H1 (cell line): ENCODE measurements at regions not wholly inside any gene's neighbourhood (a gene's known extent, or its start where the extent isn't known, plus 50 kb on each side); places are given as distances from the start of the nearest gene placed in this dataset.

Experiments used
- ASH2L ChIP-seq: fragments of 200-600, 300-600 bp; sonication (generic); IDR thresholded peaks from one replicate; pipeline ENCODE4 v1.7.1; 2017; ENCODE audit warnings: low read length
- BRCA1 ChIP-seq: IDR thresholded peaks from 2 replicates; pipeline ENCODE4 v1.6.1; 2012; ENCODE audit warnings: low read depth, low read length, improper control_type of control experiment
- CHD7 ChIP-seq: fragments of 300-600 bp; sonication (generic); IDR thresholded peaks from 2 replicates; pipeline ENCODE4 v1.7.1; 2012; ENCODE audit warnings: low read length, moderate library complexity, mild to moderate bottlenecking, inconsistent platforms; ENCODE audit not compliant: insufficient replicate concordance
- GTF2F1 ChIP-seq: IDR thresholded peaks from 2 replicates; pipeline ENCODE4 v1.6.1; 2012; ENCODE audit warnings: low read depth, low read length, improper control_type of control experiment, borderline replicate concordance
- HDAC2 ChIP-seq, 2 experiments: fragments of 300-600 bp in 1 of 2; sonication (generic) in 1 of 2; IDR thresholded peaks; 2 replicates each; pipeline ENCODE4 v1.6.1; 2011 to 2012; ENCODE audit warnings: low read depth in 2 of 2, low read length in 2 of 2, mild to moderate bottlenecking in 2 of 2, moderate library complexity in 2 of 2, borderline replicate concordance in 1 of 2, inconsistent platforms in 1 of 2
- RXRA ChIP-seq: IDR thresholded peaks from 2 replicates; pipeline ENCODE4 v1.6.1; 2011; ENCODE audit warnings: low read depth, mild to moderate bottlenecking, low read length, moderate library complexity; ENCODE audit not compliant: insufficient read depth
- SAP30 ChIP-seq: fragments of 300-600 bp; sonication (generic); IDR thresholded peaks from 2 replicates; pipeline ENCODE4 v1.7.1; 2012; ENCODE audit warnings: low read length, moderate library complexity, mild to moderate bottlenecking, inconsistent platforms; ENCODE audit not compliant: insufficient read depth, insufficient replicate concordance
- TCF12 ChIP-seq: IDR thresholded peaks from 2 replicates; pipeline ENCODE4 v1.6.1; 2011; ENCODE audit warnings: low read depth, mild to moderate bottlenecking, low read length
- YY1 ChIP-seq: IDR thresholded peaks from 2 replicates; pipeline ENCODE4 v1.6.1; 2011; ENCODE audit warnings: low read depth, mild to moderate bottlenecking, low read length
- TF ChIP-seq, protein P1 (sequence below): IDR thresholded peaks from 2 replicates; pipeline ENCODE4 v1.6.1; 2011; ENCODE audit warnings: low read depth, mild to moderate bottlenecking, low read length; ENCODE audit not compliant: insufficient read depth

DNA sequence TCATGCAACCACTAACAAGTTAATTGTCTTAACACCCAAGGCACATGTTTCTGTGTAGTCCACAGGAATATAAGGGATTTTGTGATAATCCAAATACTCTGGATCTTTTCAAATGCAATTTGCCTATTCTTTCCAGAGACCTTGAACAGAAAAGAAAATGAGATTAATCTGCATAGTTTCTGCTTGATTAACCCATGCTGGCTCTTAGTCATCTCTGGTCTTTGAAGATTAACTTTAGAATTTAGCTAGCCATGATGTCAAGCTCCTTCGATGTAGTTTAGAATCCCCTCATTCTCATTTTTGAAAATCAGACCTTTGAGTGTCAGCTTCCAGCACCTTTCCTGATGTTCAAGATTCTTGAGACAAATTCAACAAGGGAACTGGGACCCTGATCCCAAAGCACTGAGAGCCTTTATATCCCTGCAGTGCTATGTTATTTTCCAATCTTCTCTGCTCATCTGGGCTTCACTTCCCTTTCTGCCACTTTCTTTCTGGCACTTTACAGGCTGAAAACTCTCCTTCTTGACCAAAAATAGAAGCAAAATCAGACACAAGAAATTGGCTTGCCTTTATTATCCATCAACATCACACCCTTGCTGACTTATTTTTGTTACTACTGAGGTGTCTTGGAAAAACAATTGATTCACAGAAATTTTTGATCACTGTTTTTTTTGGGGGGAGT, 155.5 kb downstream of the PALM2AKAP2 start (continued):
- no peak for TF ChIP-seq CHD7
- no peak for TF ChIP-seq GTF2F1
- TF ChIP-seq YY1: no peak
- TF ChIP-seq BRCA1: no peak
- no peak for TF ChIP-seq HDAC2 (IDR thresholded peaks at IDR 0.05; ENCODE audit: borderline replicate concordance in 1 of 2, low read depth in 2 of 2, low read length in 2 of 2)
- TF ChIP-seq, protein P1, sequence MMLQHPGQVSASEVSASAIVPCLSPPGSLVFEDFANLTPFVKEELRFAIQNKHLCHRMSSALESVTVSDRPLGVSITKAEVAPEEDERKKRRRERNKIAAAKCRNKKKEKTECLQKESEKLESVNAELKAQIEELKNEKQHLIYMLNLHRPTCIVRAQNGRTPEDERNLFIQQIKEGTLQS: no peak
- no peak for TF ChIP-seq RXRA
- TF ChIP-seq ASH2L: no peak
- TF ChIP-seq TCF12: no peak
- TF ChIP-seq SAP30: no peak
